ENCODE measurements at regions not wholly inside any gene's neighbourhood (a gene's known extent, or its start where the extent isn't known, plus 50 kb on each side); places are given as distances from the start of the nearest gene placed in this dataset.

DNA sequence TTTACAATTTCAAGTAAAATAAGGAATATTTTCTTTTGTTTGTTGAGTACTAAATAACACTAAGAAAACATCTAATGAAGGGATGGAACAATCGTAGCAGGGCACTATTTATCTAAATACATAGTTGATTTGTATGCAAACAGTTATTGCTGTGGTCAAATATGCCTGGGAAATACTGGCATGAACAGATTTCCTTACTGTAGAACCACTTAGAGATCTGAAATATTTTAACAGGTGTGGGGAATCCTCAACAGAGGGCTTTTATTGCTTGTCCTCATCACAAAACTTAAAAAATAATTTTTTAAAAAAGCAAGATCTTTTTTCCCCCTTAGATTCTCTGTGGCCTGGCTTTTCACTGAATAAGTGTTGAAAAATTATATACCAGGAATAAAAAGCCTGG is 233.0 kb upstream of the FAM83B start:
- no peak for DNase-seq (ENCODE audit: extremely low spot score in 2 of 2)
- H3K27me3 ChIP-seq = no peaks in the 10 kb centered on the region
- H3K4me3 ChIP-seq = no peak overlapping the region
- peaks cover 7% of the 10 kb centered on the region for H3K4me1 ChIP-seq
- no peak for TF ChIP-seq POLR2A (IDR thresholded peaks at IDR 0.05)
- no peak for TF ChIP-seq POLR2AphosphoS5 (IDR thresholded peaks at IDR 0.05; ENCODE audit: insufficient read depth in 1 of 2, low read depth in 1 of 2)
- TF ChIP-seq, protein P1, sequence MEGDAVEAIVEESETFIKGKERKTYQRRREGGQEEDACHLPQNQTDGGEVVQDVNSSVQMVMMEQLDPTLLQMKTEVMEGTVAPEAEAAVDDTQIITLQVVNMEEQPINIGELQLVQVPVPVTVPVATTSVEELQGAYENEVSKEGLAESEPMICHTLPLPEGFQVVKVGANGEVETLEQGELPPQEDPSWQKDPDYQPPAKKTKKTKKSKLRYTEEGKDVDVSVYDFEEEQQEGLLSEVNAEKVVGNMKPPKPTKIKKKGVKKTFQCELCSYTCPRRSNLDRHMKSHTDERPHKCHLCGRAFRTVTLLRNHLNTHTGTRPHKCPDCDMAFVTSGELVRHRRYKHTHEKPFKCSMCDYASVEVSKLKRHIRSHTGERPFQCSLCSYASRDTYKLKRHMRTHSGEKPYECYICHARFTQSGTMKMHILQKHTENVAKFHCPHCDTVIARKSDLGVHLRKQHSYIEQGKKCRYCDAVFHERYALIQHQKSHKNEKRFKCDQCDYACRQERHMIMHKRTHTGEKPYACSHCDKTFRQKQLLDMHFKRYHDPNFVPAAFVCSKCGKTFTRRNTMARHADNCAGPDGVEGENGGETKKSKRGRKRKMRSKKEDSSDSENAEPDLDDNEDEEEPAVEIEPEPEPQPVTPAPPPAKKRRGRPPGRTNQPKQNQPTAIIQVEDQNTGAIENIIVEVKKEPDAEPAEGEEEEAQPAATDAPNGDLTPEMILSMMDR (IDR thresholded peaks at IDR 0.05) = no peak
- intact Hi-C loops (cut with DNase I) = no loop called here
- H3K9me3 ChIP-seq = no peaks in the 10 kb centered on the region
- no peak overlapping the region for H3K27ac ChIP-seq
- no peaks in the 10 kb centered on the region for H3K36me3 ChIP-seq

DNA sequence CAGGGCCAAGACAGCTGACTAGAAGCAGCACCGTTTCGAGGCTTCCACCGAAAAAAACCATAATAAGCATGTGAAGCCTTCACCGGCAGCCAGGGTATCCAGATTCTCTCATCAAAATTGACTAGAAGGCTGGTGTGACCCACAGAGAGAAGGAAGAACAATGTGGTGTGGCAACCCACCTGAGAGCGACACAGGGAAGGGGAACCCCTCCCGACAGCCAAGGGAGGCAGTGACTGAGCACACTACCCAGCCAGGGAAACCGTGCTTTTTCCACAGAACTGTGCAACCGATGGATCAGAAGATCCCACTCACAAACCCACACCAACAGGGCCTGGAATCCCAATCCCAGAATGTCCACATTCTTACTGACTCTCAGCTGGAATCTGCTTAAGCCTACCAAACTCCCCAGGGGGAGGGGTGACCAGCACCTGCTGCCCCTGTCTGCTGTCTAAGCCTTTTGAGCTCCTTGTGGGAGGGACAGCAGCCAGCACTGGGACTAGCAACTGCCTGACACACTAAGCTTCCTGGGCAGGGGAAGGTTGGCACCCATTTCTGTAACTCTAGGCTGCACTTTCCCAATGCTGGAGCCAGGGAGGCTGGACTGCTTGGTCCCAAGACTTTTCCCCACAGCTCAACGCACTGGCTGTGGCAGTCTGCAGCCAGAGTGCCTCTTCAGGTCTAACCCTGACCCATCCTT is 231.9 kb upstream of the FAM83B start:
- no peaks in the 10 kb centered on the region for H3K27me3 ChIP-seq
- no peaks in the 10 kb centered on the region for H3K36me3 ChIP-seq
- H3K27ac ChIP-seq = no peak overlapping the region
- peaks cover 7% of the 10 kb centered on the region for H3K4me1 ChIP-seq
- no peaks in the 10 kb centered on the region for H3K9me3 ChIP-seq
- intact Hi-C loops (cut with DNase I) = no loop called here
- TF ChIP-seq POLR2AphosphoS5 (IDR thresholded peaks at IDR 0.05; ENCODE audit: insufficient read depth in 1 of 2, low read depth in 1 of 2) (no peak), POLR2A (IDR thresholded peaks at IDR 0.05) (no peak)
- TF ChIP-seq, protein P1 (IDR thresholded peaks at IDR 0.05) = no peak
- no peak for DNase-seq (ENCODE audit: extremely low spot score in 2 of 2)
- H3K4me3 ChIP-seq = no peak overlapping the region

DNA sequence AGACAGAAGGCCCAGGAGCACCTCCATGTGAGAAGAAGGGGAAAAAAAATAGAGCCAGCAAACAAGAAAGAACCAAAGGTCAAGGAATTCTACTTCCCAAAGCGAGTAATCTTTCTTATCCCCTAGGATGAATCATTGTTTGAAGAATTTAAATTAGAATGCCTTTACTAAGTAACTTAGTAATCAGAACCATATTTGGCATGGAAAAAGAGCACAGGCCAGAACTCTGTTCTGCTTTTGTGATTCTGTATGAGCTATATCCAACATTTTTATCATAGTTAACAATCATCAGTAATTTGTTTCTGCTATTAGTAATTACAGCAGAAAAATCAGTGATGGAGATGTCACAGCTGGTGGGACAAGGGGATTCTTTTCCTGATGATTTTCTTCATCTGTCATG is 228.8 kb upstream of the FAM83B start:
- intact Hi-C loops (cut with DNase I) = no loop called here
- Histone ChIP-seq H3K4me3 (no peak overlapping the region), H3K27ac (no peak overlapping the region), H3K27me3 (no peaks in the 10 kb centered on the region), H3K4me1 (peaks cover 7% of the 10 kb centered on the region), H3K9me3 (no peaks in the 10 kb centered on the region), H3K36me3 (no peaks in the 10 kb centered on the region)
- TF ChIP-seq POLR2AphosphoS5 (IDR thresholded peaks at IDR 0.05; ENCODE audit: insufficient read depth in 1 of 2, low read depth in 1 of 2) = no peak
- no peak for TF ChIP-seq POLR2A (IDR thresholded peaks at IDR 0.05)
- DNase-seq (ENCODE audit: extremely low spot score in 2 of 2) = no peak

DNA sequence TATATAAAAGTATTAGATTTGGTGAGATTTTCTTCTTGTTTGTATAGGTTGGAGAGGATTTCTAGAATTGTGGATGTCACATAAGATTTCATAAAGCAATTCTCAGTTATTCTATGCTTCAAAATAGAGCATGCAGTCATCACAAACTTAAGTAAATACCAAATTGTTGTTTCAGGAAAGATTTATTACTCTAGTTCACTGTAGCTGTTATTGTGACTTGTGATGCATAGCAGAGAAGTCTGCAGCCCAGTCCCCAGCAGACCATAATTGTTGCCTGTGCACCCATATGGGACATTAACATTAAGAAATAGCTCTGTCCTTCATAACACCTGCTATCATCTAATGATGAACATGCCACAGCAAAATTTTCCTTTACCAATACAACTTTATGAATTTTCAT is 228.0 kb upstream of the FAM83B start:
- DNase-seq (ENCODE audit: extremely low spot score in 2 of 2) = no peak
- H3K27me3 ChIP-seq = no peaks in the 10 kb centered on the region
- H3K9me3 ChIP-seq = no peaks in the 10 kb centered on the region
- peaks cover 7% of the 10 kb centered on the region for H3K4me1 ChIP-seq
- TF ChIP-seq, protein P1 (IDR thresholded peaks at IDR 0.05) = no peak
- no peak for TF ChIP-seq POLR2AphosphoS5 (IDR thresholded peaks at IDR 0.05; ENCODE audit: insufficient read depth in 1 of 2, low read depth in 1 of 2)
- intact Hi-C loops (cut with DNase I) = no loop called here
- no peak overlapping the region for H3K27ac ChIP-seq
- no peak overlapping the region for H3K4me3 ChIP-seq
- no peaks in the 10 kb centered on the region for H3K36me3 ChIP-seq

DNA sequence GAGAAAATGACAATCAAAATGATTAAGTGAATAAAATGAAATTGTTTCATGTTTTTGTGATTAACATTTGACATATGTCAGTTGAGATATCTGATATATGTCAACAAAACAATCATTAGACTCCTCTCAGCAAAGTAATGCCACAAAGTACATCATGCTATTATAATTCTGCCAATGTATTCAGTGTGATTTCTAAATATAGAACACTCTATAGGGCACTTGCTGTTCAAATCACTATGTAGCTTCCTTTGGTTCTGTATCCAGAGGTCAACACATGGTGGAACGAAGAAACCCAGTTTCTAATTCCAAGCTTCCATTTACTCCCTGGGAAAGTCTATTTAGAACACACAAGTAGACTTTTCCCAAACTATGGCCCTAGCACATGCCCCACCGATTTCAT is 227.5 kb upstream of the FAM83B start:
- intact Hi-C loops (cut with DNase I) = no loop called here
- H3K36me3 ChIP-seq = no peaks in the 10 kb centered on the region
- no peaks in the 10 kb centered on the region for H3K9me3 ChIP-seq
- TF ChIP-seq POLR2A (IDR thresholded peaks at IDR 0.05) = no peak
- TF ChIP-seq POLR2AphosphoS5 (IDR thresholded peaks at IDR 0.05; ENCODE audit: insufficient read depth in 1 of 2, low read depth in 1 of 2) = no peak
- TF ChIP-seq, protein P1 (IDR thresholded peaks at IDR 0.05) = no peak
- no peak overlapping the region for H3K27ac ChIP-seq
- no peak for DNase-seq (ENCODE audit: extremely low spot score in 2 of 2)
- no peak overlapping the region for H3K4me3 ChIP-seq
- peaks cover 7% of the 10 kb centered on the region for H3K4me1 ChIP-seq
- no peaks in the 10 kb centered on the region for H3K27me3 ChIP-seq

Measured in vagina (tissue), 2 donors.